ENCODE measurements at regions not wholly inside any gene's neighbourhood (a gene's known extent, or its start where the extent isn't known, plus 50 kb on each side); places are given as distances from the start of the nearest gene placed in this dataset.
"Not testable (repeated sequence)": the region's sequence is repeated elsewhere in the genome, so short reads cannot be mapped to it uniquely, and the experiment has no call there.

DNA sequence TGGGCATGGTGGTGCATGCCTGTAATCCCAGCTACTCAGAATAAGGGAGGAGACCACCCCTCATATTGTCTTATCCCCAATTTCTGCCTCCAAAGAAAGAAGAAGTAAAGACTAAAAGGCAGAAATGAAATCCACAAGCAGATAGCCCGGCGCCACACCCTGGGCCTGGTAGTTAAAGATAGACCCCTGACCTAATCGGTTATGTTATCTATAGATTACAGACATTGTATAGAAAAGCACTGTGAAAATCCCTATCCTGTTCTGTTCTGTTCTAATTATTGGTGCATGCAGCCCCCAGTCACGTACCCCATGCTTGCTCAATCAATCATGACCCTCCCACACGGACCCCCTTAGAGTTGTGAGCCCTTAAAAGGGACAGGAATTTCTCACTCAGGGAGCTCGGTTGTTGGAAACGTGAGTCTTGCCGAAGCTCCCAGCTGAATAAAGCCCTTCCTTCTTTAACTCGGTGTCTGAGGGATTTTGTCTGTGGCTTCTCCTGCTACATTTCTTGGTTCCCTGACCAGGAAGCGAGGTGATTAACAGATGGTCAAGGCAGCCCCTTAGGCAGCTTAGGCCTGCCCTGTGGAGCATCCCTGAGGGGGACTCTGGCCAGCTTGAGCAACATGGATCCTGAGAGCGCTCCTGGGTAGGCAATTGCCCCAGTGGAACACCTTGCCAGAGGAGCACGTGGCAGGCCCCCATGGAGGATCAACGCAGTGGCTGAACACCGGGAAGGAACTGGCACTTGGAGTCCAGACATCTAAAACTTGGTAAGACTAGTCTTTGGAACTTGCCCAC is 188.7 kb upstream of the NDUFV2 start:
- TF ChIP-seq PAX5 (IDR thresholded peaks at IDR 0.05; ENCODE audit: insufficient read depth, low read length, severe bottlenecking); TAF1 (IDR thresholded peaks at IDR 0.05; ENCODE audit: low read depth, low read length); POLR2A (IDR thresholded peaks at IDR 0.05; ENCODE audit: low read depth, low read length): not testable (repeated sequence)
